ENCODE measurements at regions not wholly inside any gene's neighbourhood (a gene's known extent, or its start where the extent isn't known, plus 50 kb on each side); places are given as distances from the start of the nearest gene placed in this dataset.

DNA sequence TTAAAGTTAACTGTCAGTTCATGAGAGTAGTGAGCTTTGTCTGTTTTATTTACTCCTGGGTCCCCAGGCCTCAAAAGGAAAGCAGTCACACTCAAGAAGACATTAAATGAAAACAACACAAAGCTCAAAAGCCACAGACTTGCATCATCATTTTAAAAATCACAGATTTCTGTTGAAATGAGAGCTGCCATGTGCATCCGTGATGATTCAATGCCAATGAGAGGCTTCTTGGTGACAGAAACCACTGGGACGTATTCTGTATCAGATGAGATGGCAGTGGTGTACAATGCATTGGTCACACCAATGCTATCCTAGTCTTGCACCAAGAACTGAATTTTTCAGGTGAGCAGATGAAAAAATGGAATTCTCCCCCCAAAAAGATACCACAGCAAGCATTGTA, 204.8 kb downstream of the ANAPC1 start:
- DNase-seq (ENCODE audit: low read depth in 1 of 2, low spot score in 1 of 2) = peak in 1 of 2 experiments; percentile 47
- TF ChIP-seq, protein P1, sequence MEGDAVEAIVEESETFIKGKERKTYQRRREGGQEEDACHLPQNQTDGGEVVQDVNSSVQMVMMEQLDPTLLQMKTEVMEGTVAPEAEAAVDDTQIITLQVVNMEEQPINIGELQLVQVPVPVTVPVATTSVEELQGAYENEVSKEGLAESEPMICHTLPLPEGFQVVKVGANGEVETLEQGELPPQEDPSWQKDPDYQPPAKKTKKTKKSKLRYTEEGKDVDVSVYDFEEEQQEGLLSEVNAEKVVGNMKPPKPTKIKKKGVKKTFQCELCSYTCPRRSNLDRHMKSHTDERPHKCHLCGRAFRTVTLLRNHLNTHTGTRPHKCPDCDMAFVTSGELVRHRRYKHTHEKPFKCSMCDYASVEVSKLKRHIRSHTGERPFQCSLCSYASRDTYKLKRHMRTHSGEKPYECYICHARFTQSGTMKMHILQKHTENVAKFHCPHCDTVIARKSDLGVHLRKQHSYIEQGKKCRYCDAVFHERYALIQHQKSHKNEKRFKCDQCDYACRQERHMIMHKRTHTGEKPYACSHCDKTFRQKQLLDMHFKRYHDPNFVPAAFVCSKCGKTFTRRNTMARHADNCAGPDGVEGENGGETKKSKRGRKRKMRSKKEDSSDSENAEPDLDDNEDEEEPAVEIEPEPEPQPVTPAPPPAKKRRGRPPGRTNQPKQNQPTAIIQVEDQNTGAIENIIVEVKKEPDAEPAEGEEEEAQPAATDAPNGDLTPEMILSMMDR (IDR thresholded peaks at IDR 0.05; ENCODE audit: insufficient read depth, low read length) = no peak
- TF ChIP-seq SPI1 (IDR thresholded peaks at IDR 0.05; ENCODE audit: borderline replicate concordance, low read depth) (no peak), POLR2AphosphoS5 (IDR thresholded peaks at IDR 0.05; ENCODE audit: low read depth) (no peak), GABPA (IDR thresholded peaks at IDR 0.05; ENCODE audit: low read depth) (no peak)
- TF ChIP-seq, protein P2, sequence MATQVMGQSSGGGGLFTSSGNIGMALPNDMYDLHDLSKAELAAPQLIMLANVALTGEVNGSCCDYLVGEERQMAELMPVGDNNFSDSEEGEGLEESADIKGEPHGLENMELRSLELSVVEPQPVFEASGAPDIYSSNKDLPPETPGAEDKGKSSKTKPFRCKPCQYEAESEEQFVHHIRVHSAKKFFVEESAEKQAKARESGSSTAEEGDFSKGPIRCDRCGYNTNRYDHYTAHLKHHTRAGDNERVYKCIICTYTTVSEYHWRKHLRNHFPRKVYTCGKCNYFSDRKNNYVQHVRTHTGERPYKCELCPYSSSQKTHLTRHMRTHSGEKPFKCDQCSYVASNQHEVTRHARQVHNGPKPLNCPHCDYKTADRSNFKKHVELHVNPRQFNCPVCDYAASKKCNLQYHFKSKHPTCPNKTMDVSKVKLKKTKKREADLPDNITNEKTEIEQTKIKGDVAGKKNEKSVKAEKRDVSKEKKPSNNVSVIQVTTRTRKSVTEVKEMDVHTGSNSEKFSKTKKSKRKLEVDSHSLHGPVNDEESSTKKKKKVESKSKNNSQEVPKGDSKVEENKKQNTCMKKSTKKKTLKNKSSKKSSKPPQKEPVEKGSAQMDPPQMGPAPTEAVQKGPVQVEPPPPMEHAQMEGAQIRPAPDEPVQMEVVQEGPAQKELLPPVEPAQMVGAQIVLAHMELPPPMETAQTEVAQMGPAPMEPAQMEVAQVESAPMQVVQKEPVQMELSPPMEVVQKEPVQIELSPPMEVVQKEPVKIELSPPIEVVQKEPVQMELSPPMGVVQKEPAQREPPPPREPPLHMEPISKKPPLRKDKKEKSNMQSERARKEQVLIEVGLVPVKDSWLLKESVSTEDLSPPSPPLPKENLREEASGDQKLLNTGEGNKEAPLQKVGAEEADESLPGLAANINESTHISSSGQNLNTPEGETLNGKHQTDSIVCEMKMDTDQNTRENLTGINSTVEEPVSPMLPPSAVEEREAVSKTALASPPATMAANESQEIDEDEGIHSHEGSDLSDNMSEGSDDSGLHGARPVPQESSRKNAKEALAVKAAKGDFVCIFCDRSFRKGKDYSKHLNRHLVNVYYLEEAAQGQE (IDR thresholded peaks at IDR 0.05; ENCODE audit: insufficient replicate concordance, low read depth) = no peak
- no peak overlapping the region for H3K27ac ChIP-seq (replicated peaks)
- H3K27me3 ChIP-seq (ENCODE audit: insufficient read depth, poor library complexity, severe bottlenecking) = no peaks in the 10 kb centered on the region
- H3K4me3 ChIP-seq (replicated peaks; ENCODE audit: insufficient read depth, low read length) = no peak overlapping the region

- no peak overlapping the region for H3K4me3 ChIP-seq (replicated peaks; ENCODE audit: insufficient read depth, low read length)
- H3K27ac ChIP-seq (replicated peaks) = no peak overlapping the region
- no peak for DNase-seq (ENCODE audit: low read depth in 1 of 2, low spot score in 1 of 2)
- TF ChIP-seq, protein P2 (IDR thresholded peaks at IDR 0.05; ENCODE audit: insufficient replicate concordance, low read depth) = no peak
- TF ChIP-seq, protein P1 (IDR thresholded peaks at IDR 0.05; ENCODE audit: insufficient read depth, low read length) = no peak
- TF ChIP-seq GABPA (IDR thresholded peaks at IDR 0.05; ENCODE audit: low read depth) (no peak), SPI1 (IDR thresholded peaks at IDR 0.05; ENCODE audit: borderline replicate concordance, low read depth) (no peak), POLR2AphosphoS5 (IDR thresholded peaks at IDR 0.05; ENCODE audit: low read depth) (no peak)
- no peaks in the 10 kb centered on the region for H3K27me3 ChIP-seq (ENCODE audit: insufficient read depth, poor library complexity, severe bottlenecking)
These were observed 199.4 kb downstream of the ANAPC1 start for GRCh38 chr2:111684611-111685010.

GRCh38 chr2:111685342-111685741, 198.7 kb downstream of the ANAPC1 start:
- H3K27ac ChIP-seq (replicated peaks) = no peak overlapping the region
- TF ChIP-seq POLR2AphosphoS5 (IDR thresholded peaks at IDR 0.05; ENCODE audit: low read depth) (no peak), SPI1 (IDR thresholded peaks at IDR 0.05; ENCODE audit: borderline replicate concordance, low read depth) (no peak), GABPA (IDR thresholded peaks at IDR 0.05; ENCODE audit: low read depth) (no peak)
- TF ChIP-seq, protein P2 (IDR thresholded peaks at IDR 0.05; ENCODE audit: insufficient replicate concordance, low read depth) = no peak
- TF ChIP-seq, protein P1 (IDR thresholded peaks at IDR 0.05; ENCODE audit: insufficient read depth, low read length) = no peak
- no peaks in the 10 kb centered on the region for H3K27me3 ChIP-seq (ENCODE audit: insufficient read depth, poor library complexity, severe bottlenecking)
- no peak overlapping the region for H3K4me3 ChIP-seq (replicated peaks; ENCODE audit: insufficient read depth, low read length)
- no peak for DNase-seq (ENCODE audit: low read depth in 1 of 2, low spot score in 1 of 2)
